H9 (cell line): ENCODE measurements at regions not wholly inside any gene's neighbourhood (a gene's known extent, or its start where the extent isn't known, plus 50 kb on each side); places are given as distances from the start of the nearest gene placed in this dataset.

Source experiments
- DNase-seq: peaks from one replicate; pipeline ENCODE4 v3.0.0-alpha.2; 2017
- H2AFZ ChIP-seq: one replicate; pipeline ENCODE4 v1.6.1; 2013; ENCODE audit warnings: mild to moderate bottlenecking, low read length, control low read depth, moderate library complexity
- H2AK5ac ChIP-seq: 2 replicates; pipeline ENCODE4 v1.6.1; 2013; ENCODE audit warnings: low read length, control low read depth, mixed read lengths; ENCODE audit not compliant: insufficient read length
- H2BK120ac ChIP-seq: one replicate; pipeline ENCODE4 v1.6.1; 2013; ENCODE audit warnings: low read depth, mild to moderate bottlenecking, low read length, control low read depth, inconsistent platforms; ENCODE audit not compliant: poor library complexity, severe bottlenecking
- H2BK12ac ChIP-seq: 2 replicates; pipeline ENCODE4 v1.6.1; 2013; ENCODE audit warnings: low read length, control low read depth, mixed read lengths, low read depth; ENCODE audit not compliant: insufficient read length
- H2BK15ac ChIP-seq: 2 replicates; pipeline ENCODE4 v1.6.1; 2013; ENCODE audit warnings: low read depth, low read length, control low read depth
- H2BK20ac ChIP-seq: one replicate; pipeline ENCODE4 v1.6.1; 2013; ENCODE audit warnings: low read depth, mild to moderate bottlenecking, low read length, control low read depth, inconsistent platforms; ENCODE audit not compliant: poor library complexity, severe bottlenecking
- H2BK5ac ChIP-seq: 2 replicates; pipeline ENCODE4 v1.6.1; 2013; ENCODE audit warnings: low read length, control low read depth, mixed read lengths; ENCODE audit not compliant: insufficient read length
- H3K14ac ChIP-seq: 2 replicates; pipeline ENCODE4 v1.6.1; 2013; ENCODE audit warnings: low read length, control low read depth; ENCODE audit not compliant: insufficient read depth
- H3K18ac ChIP-seq: 2 replicates; pipeline ENCODE4 v1.6.1; 2013; ENCODE audit warnings: low read depth, mild to moderate bottlenecking, mixed read lengths, low read length, control low read depth; ENCODE audit not compliant: insufficient read length
- H3K23ac ChIP-seq: 2 replicates; pipeline ENCODE4 v1.6.1; 2013; ENCODE audit warnings: low read length, control low read depth, mixed read lengths, low read depth; ENCODE audit not compliant: insufficient read length
- H3K23me2 ChIP-seq: 2 replicates; pipeline ENCODE4 v1.6.1; 2013; ENCODE audit warnings: low read depth, mild to moderate bottlenecking, mixed read lengths, low read length, control low read depth; ENCODE audit not compliant: insufficient read length, poor library complexity, severe bottlenecking
- H3K27ac ChIP-seq: 2 replicates; pipeline ENCODE4 v1.5.1; 2013; ENCODE audit warnings: low read length, control low read depth, mixed read lengths, low read depth; ENCODE audit not compliant: insufficient read length
- H3K27me3 ChIP-seq: 2 replicates; pipeline ENCODE4 v1.6.1; 2013; ENCODE audit warnings: low read length, control low read depth, inconsistent platforms; ENCODE audit not compliant: insufficient read depth
- H3K4ac ChIP-seq: 2 replicates; pipeline ENCODE4 v1.6.1; 2013; ENCODE audit warnings: low read depth, mild to moderate bottlenecking, control low read depth, inconsistent platforms, low read length, moderate library complexity
- H3K4me1 ChIP-seq: 2 replicates; pipeline ENCODE4 v1.6.1; 2013; ENCODE audit warnings: low read length, control low read depth, inconsistent platforms; ENCODE audit not compliant: insufficient read depth
- H3K4me2 ChIP-seq: 2 replicates; pipeline ENCODE4 v1.6.1; 2013; ENCODE audit warnings: low read length, control low read depth, mixed read lengths; ENCODE audit not compliant: insufficient read length, insufficient read depth
- H3K56ac ChIP-seq: 2 replicates; pipeline ENCODE4 v1.6.1; 2013; ENCODE audit warnings: low read depth, mild to moderate bottlenecking, mixed read lengths, low read length, control low read depth; ENCODE audit not compliant: insufficient read length
- H3K79me1 ChIP-seq: 2 replicates; pipeline ENCODE4 v1.6.1; 2013; ENCODE audit warnings: low read depth, mild to moderate bottlenecking, moderate library complexity, low read length, control low read depth, inconsistent platforms; ENCODE audit not compliant: insufficient read depth, poor library complexity, severe bottlenecking
- H3K79me2 ChIP-seq: 2 replicates; pipeline ENCODE4 v1.6.1; 2013; ENCODE audit warnings: low read length, control low read depth, inconsistent platforms; ENCODE audit not compliant: insufficient read depth
- H3K9ac ChIP-seq: 2 replicates; pipeline ENCODE4 v1.6.1; 2013; ENCODE audit warnings: low read length, control low read depth, mixed read lengths; ENCODE audit not compliant: insufficient read length; ENCODE audit errors: extremely low read depth
- H3K9me3 ChIP-seq: one replicate; pipeline ENCODE4 v1.6.1; 2013; ENCODE audit warnings: low read depth, low read length, inconsistent platforms; ENCODE audit not compliant: control insufficient read depth
- H3T11ph ChIP-seq: one replicate; pipeline ENCODE4 v1.6.1; 2013; ENCODE audit warnings: mild to moderate bottlenecking, low read length, control low read depth, inconsistent platforms
- H4K20me1 ChIP-seq: one replicate; pipeline ENCODE4 v1.6.1; 2013; ENCODE audit not compliant: control insufficient read depth, insufficient read length, insufficient read depth
- H4K5ac ChIP-seq: 2 replicates; pipeline ENCODE4 v1.6.1; 2013; ENCODE audit warnings: low read depth, mild to moderate bottlenecking, mixed read lengths, low read length, control low read depth; ENCODE audit not compliant: insufficient read length
- H4K8ac ChIP-seq: replicated peaks from 2 replicates; pipeline ENCODE4 v1.6.1; 2013; ENCODE audit warnings: low read length, control low read depth, mixed read lengths, low read depth; ENCODE audit not compliant: insufficient read length
- H4K91ac ChIP-seq: 2 replicates; pipeline ENCODE4 v1.6.1; 2013; ENCODE audit warnings: low read depth, mild to moderate bottlenecking, moderate library complexity, mixed read lengths, low read length, control low read depth; ENCODE audit not compliant: insufficient read length
- H3K27ac Mint-ChIP-seq, 3 experiments: 2 replicates in 2 of 3; 3 replicates in 1 of 3; pipeline ENCODE4 v1.8.0; 2020 to 2021; ENCODE audit warnings: mixed read lengths in 3 of 3, mild to moderate bottlenecking in 1 of 3, moderate library complexity in 1 of 3
- H3K27me3 Mint-ChIP-seq: 2 replicates; pipeline ENCODE4 v1.8.0; 2021; ENCODE audit warnings: low read depth, mild to moderate bottlenecking, moderate library complexity, mixed read lengths
- H3K36me3 Mint-ChIP-seq, 3 experiments: 2 replicates in 2 of 3; 3 replicates in 1 of 3; pipeline ENCODE4 v1.8.0; 2020 to 2021; ENCODE audit warnings: low read depth in 3 of 3, mixed read lengths in 3 of 3; ENCODE audit not compliant: insufficient read depth in 1 of 3
- H3K4me1 Mint-ChIP-seq, 2 experiments: 2 replicates each; pipeline ENCODE4 v1.8.0; 2020; ENCODE audit warnings: mixed read lengths in 2 of 2
- H3K4me3 Mint-ChIP-seq, 2 experiments: 2 replicates in 1 of 2; 3 replicates in 1 of 2; pipeline ENCODE4 v1.8.0; 2020 to 2021; ENCODE audit warnings: mild to moderate bottlenecking in 2 of 2, mixed read lengths in 2 of 2, moderate library complexity in 1 of 2
- H3K9me3 Mint-ChIP-seq, 2 experiments: 2 replicates in 1 of 2; 3 replicates in 1 of 2; pipeline ENCODE4 v1.8.0; 2020; ENCODE audit warnings: mild to moderate bottlenecking in 2 of 2, mixed read lengths in 2 of 2, moderate library complexity in 1 of 2
- WGBS: extraction: QIAGEN DNeasy Blood & Tissue Kit; methylation state at CpG from one replicate; pipeline ENCODE4 v1.1.7; 2013; ENCODE audit warnings: missing lambda C conversion rate, low lambda C conversion rate, mixed read lengths; ENCODE audit not compliant: insufficient read length; ENCODE audit errors: extremely low coverage; 5-methylcytosine and 5-hydroxymethylcytosine counted together
- TF ChIP-seq, protein P1 (sequence below): fragments of 200-600 bp; sonication (generic); conservative IDR thresholded peaks from 3 replicates; pipeline ENCODE4 v1.8.0; 2021; ENCODE audit warnings: antibody characterized with exemption, mild to moderate bottlenecking

DNA sequence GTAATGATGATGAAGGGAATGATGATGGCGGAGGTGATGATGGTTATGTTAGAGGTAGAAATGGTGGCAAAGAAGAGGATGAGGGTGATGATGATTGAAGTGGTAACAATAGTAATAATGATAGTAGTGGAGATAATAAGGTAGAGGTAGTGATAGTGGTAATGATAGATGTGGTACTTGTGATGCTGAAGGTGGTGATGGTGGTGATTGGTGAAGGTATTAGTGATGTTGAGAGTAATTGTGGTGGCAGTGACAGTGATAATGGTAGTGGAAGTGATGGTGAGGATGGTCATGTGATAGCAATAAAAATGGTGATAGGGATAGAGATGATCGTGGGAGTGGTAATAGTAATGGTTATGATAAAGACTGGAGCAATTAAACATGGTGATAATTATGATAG, 108.8 kb downstream of the EFNB1 start:
- Histone ChIP-seq H2AK5ac (no peak overlapping the region), H3K9ac (no peak overlapping the region), H4K5ac (no peak overlapping the region), H3K79me1 (no peaks in the 10 kb centered on the region), H3K4me1 (no peaks in the 10 kb centered on the region), H4K20me1 (no peaks in the 10 kb centered on the region), H2BK120ac (no peak overlapping the region), H3K14ac (no peak overlapping the region), H3T11ph (no peak overlapping the region), H3K27me3 (no peaks in the 10 kb centered on the region), H3K4ac (no peak overlapping the region), H2AFZ (no peak overlapping the region), H3K23me2 (no peaks in the 10 kb centered on the region), H3K56ac (no peak overlapping the region), H3K23ac (no peak overlapping the region), H3K4me2 (no peak overlapping the region), H2BK5ac (no peak overlapping the region), H2BK15ac (no peak overlapping the region), H3K27ac (no peak overlapping the region), H4K91ac (no peak overlapping the region), H2BK20ac (no peak overlapping the region), H3K79me2 (no peaks in the 10 kb centered on the region), H3K18ac (no peak overlapping the region), H2BK12ac (no peak overlapping the region), H4K8ac (no peak overlapping the region), H3K9me3 (no peaks in the 10 kb centered on the region)
- WGBS: 100% methylated on average over 2 of the region's 2 CpGs
- Mint-ChIP-seq H3K4me1 (peaks cover 0 to 13% of the 10 kb centered on the region in 2 experiments; a peak in 2 of 4 replicates), H3K4me3 (no peak overlapping the region), H3K27me3 (peaks cover 16% of the 10 kb centered on the region), H3K9me3 (peaks cover 40 to 44% of the 10 kb centered on the region in 2 experiments), H3K36me3 (peaks cover 0 to 2% (median 0%) of the 10 kb centered on the region in 3 experiments; a peak in 1 of 7 replicates), H3K27ac (no peak overlapping the region)
- DNase-seq: no peak
- TF ChIP-seq, protein P1, sequence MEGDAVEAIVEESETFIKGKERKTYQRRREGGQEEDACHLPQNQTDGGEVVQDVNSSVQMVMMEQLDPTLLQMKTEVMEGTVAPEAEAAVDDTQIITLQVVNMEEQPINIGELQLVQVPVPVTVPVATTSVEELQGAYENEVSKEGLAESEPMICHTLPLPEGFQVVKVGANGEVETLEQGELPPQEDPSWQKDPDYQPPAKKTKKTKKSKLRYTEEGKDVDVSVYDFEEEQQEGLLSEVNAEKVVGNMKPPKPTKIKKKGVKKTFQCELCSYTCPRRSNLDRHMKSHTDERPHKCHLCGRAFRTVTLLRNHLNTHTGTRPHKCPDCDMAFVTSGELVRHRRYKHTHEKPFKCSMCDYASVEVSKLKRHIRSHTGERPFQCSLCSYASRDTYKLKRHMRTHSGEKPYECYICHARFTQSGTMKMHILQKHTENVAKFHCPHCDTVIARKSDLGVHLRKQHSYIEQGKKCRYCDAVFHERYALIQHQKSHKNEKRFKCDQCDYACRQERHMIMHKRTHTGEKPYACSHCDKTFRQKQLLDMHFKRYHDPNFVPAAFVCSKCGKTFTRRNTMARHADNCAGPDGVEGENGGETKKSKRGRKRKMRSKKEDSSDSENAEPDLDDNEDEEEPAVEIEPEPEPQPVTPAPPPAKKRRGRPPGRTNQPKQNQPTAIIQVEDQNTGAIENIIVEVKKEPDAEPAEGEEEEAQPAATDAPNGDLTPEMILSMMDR: no peak
